ENCODE measurements at regions not wholly inside any gene's neighbourhood (a gene's known extent, or its start where the extent isn't known, plus 50 kb on each side); places are given as distances from the start of the nearest gene placed in this dataset.

- no peaks in the 10 kb centered on the region for H3K9me3 Mint-ChIP-seq (ENCODE audit: unreplicated experiment)
- no peak overlapping the region for H3K27ac Mint-ChIP-seq (ENCODE audit: unreplicated experiment)
- peaks cover 6% of the 10 kb centered on the region for H3K27me3 Mint-ChIP-seq (ENCODE audit: unreplicated experiment)
- no peaks in the 10 kb centered on the region for H3K36me3 Mint-ChIP-seq (ENCODE audit: low read depth, unreplicated experiment)
- H3K4me1 Mint-ChIP-seq (ENCODE audit: unreplicated experiment): no peaks in the 10 kb centered on the region
- TF ChIP-seq CTCF (IDR thresholded peaks at IDR 0.05; ENCODE audit: unreplicated experiment): no peak
- DNase-seq (ENCODE audit: low spot score): no peak
- no peak overlapping the region for H3K4me3 Mint-ChIP-seq (ENCODE audit: unreplicated experiment)
Measured at GRCh38 chr3:127391436-127392155, 103.8 kb upstream of the PRR20G start.

DNA sequence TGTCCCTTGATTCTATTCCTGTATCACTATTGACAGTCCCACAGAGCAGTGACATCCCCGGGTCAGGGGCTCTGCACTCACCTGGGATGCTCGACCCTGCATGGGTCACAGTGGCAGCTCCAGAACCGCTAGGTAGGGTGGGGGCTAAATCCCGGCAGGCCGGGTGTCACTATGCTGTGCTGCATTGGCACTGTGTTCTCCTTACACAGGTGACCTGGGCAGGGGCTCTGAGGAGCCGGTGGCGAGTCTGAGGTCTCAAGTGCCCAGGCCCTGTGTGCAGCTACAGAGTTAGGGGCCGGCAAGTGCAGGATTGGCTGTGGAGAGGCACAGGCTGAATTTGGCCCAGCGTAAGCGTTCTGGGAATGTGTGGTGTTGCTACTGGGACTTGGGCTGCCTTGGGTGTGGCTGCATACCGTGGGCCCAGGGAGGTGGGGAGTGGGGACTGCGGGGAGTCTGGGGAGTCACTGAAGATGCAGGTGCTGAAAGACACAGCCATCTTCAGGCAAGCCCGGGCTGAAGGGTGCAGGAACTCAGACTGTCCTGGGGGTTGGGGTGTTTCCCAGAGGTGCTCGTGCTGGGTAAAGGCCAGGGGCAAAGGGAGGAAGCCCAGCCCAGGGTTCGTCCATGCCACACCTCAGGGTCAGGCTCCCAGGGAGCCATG lies 102.6 kb upstream of the PRR20G start:
- no peak for DNase-seq (ENCODE audit: low spot score)
- Mint-ChIP-seq H3K36me3 (ENCODE audit: low read depth, unreplicated experiment) (no peaks in the 10 kb centered on the region), H3K27me3 (ENCODE audit: unreplicated experiment) (peaks cover 6% of the 10 kb centered on the region), H3K9me3 (ENCODE audit: unreplicated experiment) (no peaks in the 10 kb centered on the region), H3K27ac (ENCODE audit: unreplicated experiment) (no peak overlapping the region), H3K4me3 (ENCODE audit: unreplicated experiment) (no peak overlapping the region), H3K4me1 (ENCODE audit: unreplicated experiment) (no peaks in the 10 kb centered on the region)
- no peak for TF ChIP-seq CTCF (IDR thresholded peaks at IDR 0.05; ENCODE audit: unreplicated experiment)

DNA sequence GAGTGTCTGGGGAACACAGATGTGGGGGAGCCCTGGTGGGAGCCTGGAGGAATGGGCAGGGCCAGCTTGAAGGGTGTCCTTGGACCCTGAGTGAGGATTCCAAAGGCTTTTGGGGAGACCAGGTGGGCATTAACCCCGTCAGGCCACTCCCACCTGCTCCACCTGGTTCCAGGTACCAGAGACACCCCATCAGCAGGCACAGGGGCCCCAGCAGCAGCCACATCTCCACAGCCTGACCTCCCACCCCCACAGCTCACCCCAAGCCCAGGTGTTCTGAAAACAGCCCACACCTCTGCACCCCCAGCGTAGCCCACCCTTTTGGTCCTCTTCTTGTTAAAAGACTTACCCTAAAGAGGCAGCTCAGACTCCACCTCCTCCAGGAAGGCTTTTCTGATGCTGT lies 102.1 kb upstream of the PRR20G start:
- Mint-ChIP-seq H3K4me1 (ENCODE audit: unreplicated experiment) (no peaks in the 10 kb centered on the region), H3K9me3 (ENCODE audit: unreplicated experiment) (no peaks in the 10 kb centered on the region), H3K27me3 (ENCODE audit: unreplicated experiment) (peaks cover 6% of the 10 kb centered on the region), H3K27ac (ENCODE audit: unreplicated experiment) (no peak overlapping the region), H3K4me3 (ENCODE audit: unreplicated experiment) (no peak overlapping the region), H3K36me3 (ENCODE audit: low read depth, unreplicated experiment) (no peaks in the 10 kb centered on the region)
- no peak for TF ChIP-seq CTCF (IDR thresholded peaks at IDR 0.05; ENCODE audit: unreplicated experiment)
- no peak for DNase-seq (ENCODE audit: low spot score)

GRCh38 chr3:127389420-127389819 lies 101.6 kb upstream of the PRR20G start:
- H3K4me3 Mint-ChIP-seq (ENCODE audit: unreplicated experiment): no peak overlapping the region
- no peak for DNase-seq (ENCODE audit: low spot score)

More at GRCh38 chr3:127389420-127389819, 101.6 kb upstream of the PRR20G start:
- Mint-ChIP-seq H3K27ac (ENCODE audit: unreplicated experiment) (no peak overlapping the region), H3K4me1 (ENCODE audit: unreplicated experiment) (no peaks in the 10 kb centered on the region), H3K27me3 (ENCODE audit: unreplicated experiment) (peaks cover 6% of the 10 kb centered on the region), H3K36me3 (ENCODE audit: low read depth, unreplicated experiment) (no peaks in the 10 kb centered on the region), H3K9me3 (ENCODE audit: unreplicated experiment) (no peaks in the 10 kb centered on the region)
- TF ChIP-seq CTCF (IDR thresholded peaks at IDR 0.05; ENCODE audit: unreplicated experiment): no peak

Measured in endothelial cell (in vitro differentiated cells).